ACC112 (cell line): ENCODE measurements at regions not wholly inside any gene's neighbourhood (a gene's known extent, or its start where the extent isn't known, plus 50 kb on each side); places are given as distances from the start of the nearest gene placed in this dataset.
"Not testable (repeated sequence)": the region's sequence is repeated elsewhere in the genome, so short reads cannot be mapped to it uniquely, and the experiment has no call there.

Source experiments
- H2AFZ ChIP-seq: fragments of 200-600 bp; sonication (generic); one replicate; pipeline ENCODE4 v1.6.0; 2017; ENCODE audit warnings: antibody characterized with exemption, low read length; ENCODE audit not compliant: unreplicated experiment
- H3K27ac ChIP-seq: fragments of 200-600 bp; sonication (generic); 2 replicates; pipeline ENCODE4 v1.5.1; 2014; ENCODE audit warnings: low read depth, mild to moderate bottlenecking, antibody characterized with exemption, low read length, moderate library complexity
- H3K27me3 ChIP-seq: fragments of 200-600 bp; sonication (generic); 2 replicates; pipeline ENCODE4 v1.6.1; 2014; ENCODE audit warnings: mild to moderate bottlenecking, antibody characterized with exemption, low read length, moderate library complexity, mixed read lengths; ENCODE audit not compliant: insufficient read depth
- H3K36me3 ChIP-seq: fragments of 200-600 bp; sonication (generic); 2 replicates; pipeline ENCODE4 v1.6.1; 2016; ENCODE audit warnings: mild to moderate bottlenecking, antibody characterized with exemption, low read length, moderate library complexity, mixed read lengths; ENCODE audit not compliant: insufficient read depth
- H3K4me1 ChIP-seq: fragments of 200-600 bp; sonication (generic); one replicate; pipeline ENCODE4 v1.6.1; 2016; ENCODE audit warnings: low read length, mixed read lengths; ENCODE audit not compliant: insufficient read depth, unreplicated experiment, control insufficient read depth
- H3K4me3 ChIP-seq: fragments of 200-600 bp; sonication (generic); 2 replicates; pipeline ENCODE4 v1.5.1; 2014; ENCODE audit warnings: mild to moderate bottlenecking, low read depth, low read length
- H3K79me2 ChIP-seq: fragments of 200-600 bp; sonication (generic); one replicate; pipeline ENCODE4 v1.6.0; 2016; ENCODE audit warnings: low read length; ENCODE audit not compliant: control insufficient read depth, unreplicated experiment, insufficient read depth

GRCh38 chr1:144066071-144066813 is 94.5 kb upstream of the FAM72C start:
- not testable (repeated sequence) for H3K27ac ChIP-seq, H3K4me3 ChIP-seq, H3K36me3 ChIP-seq, H3K27me3 ChIP-seq, H2AFZ ChIP-seq, H3K79me2 ChIP-seq, H3K4me1 ChIP-seq

GRCh38 chr1:144065299-144066060 is 93.7 kb upstream of the FAM72C start:
- not testable (repeated sequence) for H3K27me3 ChIP-seq, H3K4me3 ChIP-seq, H3K27ac ChIP-seq, H2AFZ ChIP-seq, H3K36me3 ChIP-seq, H3K4me1 ChIP-seq, H3K79me2 ChIP-seq

- H3K27ac ChIP-seq, H3K36me3 ChIP-seq, H3K27me3 ChIP-seq, H3K4me1 ChIP-seq, H3K4me3 ChIP-seq, H3K79me2 ChIP-seq, H2AFZ ChIP-seq: not testable (repeated sequence)
These were observed 77.6 kb upstream of the FAM72C start for GRCh38 chr1:144049365-144049764.

GRCh38 chr1:144046645-144047044 is 74.9 kb upstream of the FAM72C start:
- H2AFZ ChIP-seq, H3K27ac ChIP-seq, H3K4me1 ChIP-seq, H3K4me3 ChIP-seq, H3K79me2 ChIP-seq, H3K27me3 ChIP-seq, H3K36me3 ChIP-seq: not testable (repeated sequence)

DNA sequence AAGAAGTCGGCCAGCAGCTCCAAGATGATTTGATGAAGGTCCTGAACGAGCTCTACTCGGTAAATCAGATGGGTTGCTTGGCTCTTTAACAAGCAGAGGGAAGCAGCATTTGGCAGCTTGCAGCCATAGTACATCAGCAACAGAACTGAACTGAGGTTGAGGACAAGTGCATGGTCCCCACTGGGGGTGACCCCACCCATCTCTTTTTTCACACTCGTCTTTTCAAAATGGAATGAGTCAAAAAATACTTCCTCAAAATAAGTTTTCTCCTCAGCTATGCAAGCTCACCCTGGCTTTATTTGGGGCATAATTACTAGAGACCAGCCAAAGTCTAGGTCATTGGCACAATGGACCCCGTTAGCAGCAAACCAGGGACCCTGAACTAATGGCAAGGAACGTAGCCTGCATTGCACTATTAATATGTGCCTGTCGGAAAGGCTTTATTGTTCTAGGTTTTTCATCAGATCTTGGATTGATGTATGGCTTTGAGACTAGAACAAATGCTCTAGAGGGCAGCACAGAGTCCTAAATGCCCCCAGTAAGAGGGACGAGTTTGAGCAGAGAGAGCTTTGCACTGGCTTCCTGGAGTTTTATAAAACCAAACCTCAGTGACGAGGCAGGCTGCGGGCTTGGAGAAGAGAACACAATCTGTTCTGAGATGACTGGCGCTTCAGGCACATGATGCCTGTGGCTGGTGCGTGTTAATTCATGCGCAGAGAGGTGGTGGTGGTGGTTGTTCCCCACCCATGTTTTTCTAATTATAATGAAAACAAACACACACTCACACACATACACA is 74.2 kb upstream of the FAM72C start:
- H3K79me2 ChIP-seq, H3K4me3 ChIP-seq, H3K27ac ChIP-seq, H3K36me3 ChIP-seq, H3K27me3 ChIP-seq, H2AFZ ChIP-seq, H3K4me1 ChIP-seq: not testable (repeated sequence)

GRCh38 chr1:144042251-144042650 is 70.5 kb upstream of the FAM72C start:
- not testable (repeated sequence) for H3K36me3 ChIP-seq, H3K4me3 ChIP-seq, H2AFZ ChIP-seq, H3K27ac ChIP-seq, H3K4me1 ChIP-seq, H3K79me2 ChIP-seq, H3K27me3 ChIP-seq

DNA sequence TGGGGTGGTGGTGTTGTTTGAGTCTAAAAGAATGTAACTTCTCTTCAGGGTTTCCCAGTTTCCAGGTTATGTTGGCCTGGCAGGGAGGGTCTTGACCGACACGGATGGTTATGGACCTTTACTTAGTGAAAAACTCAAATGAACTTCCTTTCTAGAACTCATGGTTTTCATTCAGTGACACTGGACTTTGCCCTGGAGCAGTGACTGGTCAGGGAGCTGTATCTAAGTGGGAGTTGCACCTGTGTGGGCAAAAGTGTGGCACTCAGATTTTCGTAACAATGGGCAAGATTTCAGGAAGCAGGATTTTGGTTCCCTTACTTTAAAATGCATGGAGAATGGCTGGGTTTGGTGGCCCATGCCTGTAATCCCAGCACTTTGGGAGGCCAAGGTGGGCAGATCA is 68.5 kb upstream of the FAM72C start:
- H3K27ac ChIP-seq, H3K27me3 ChIP-seq, H2AFZ ChIP-seq, H3K79me2 ChIP-seq, H3K4me3 ChIP-seq, H3K4me1 ChIP-seq, H3K36me3 ChIP-seq: not testable (repeated sequence)

GRCh38 chr1:144034045-144034444 is 62.3 kb upstream of the FAM72C start:
- H3K4me3 ChIP-seq, H3K27ac ChIP-seq, H3K27me3 ChIP-seq, H2AFZ ChIP-seq, H3K79me2 ChIP-seq, H3K4me1 ChIP-seq, H3K36me3 ChIP-seq: not testable (repeated sequence)

DNA sequence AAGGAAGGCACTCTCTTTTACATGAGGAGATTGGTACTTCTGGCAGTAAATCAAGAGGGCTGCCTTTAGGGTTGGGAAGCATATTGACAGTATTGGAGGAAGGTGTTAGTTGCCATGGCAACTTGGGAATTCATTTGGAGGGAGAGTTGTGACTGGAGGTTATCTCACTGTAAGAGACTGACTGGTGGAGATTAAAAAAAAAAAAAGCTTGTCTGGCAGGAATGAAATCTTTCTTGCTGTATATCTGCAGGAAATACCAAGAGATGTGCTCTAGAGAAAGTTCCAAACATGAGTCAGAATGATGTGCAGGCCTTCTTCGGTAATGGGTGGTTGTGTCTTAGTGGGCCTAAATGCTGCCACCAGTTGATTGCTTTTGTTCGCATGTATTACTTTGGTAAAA is 59.8 kb upstream of the FAM72C start:
- H3K4me1 ChIP-seq, H3K36me3 ChIP-seq, H3K4me3 ChIP-seq, H3K27me3 ChIP-seq, H3K79me2 ChIP-seq, H3K27ac ChIP-seq, H2AFZ ChIP-seq: not testable (repeated sequence)

GRCh38 chr1:144026022-144026421 is 54.2 kb upstream of the FAM72C start:
- H3K79me2 ChIP-seq, H3K36me3 ChIP-seq, H2AFZ ChIP-seq, H3K4me1 ChIP-seq, H3K27ac ChIP-seq, H3K4me3 ChIP-seq, H3K27me3 ChIP-seq: not testable (repeated sequence)
